ENCODE measurements at regions not wholly inside any gene's neighbourhood (a gene's known extent, or its start where the extent isn't known, plus 50 kb on each side); places are given as distances from the start of the nearest gene placed in this dataset.

DNA sequence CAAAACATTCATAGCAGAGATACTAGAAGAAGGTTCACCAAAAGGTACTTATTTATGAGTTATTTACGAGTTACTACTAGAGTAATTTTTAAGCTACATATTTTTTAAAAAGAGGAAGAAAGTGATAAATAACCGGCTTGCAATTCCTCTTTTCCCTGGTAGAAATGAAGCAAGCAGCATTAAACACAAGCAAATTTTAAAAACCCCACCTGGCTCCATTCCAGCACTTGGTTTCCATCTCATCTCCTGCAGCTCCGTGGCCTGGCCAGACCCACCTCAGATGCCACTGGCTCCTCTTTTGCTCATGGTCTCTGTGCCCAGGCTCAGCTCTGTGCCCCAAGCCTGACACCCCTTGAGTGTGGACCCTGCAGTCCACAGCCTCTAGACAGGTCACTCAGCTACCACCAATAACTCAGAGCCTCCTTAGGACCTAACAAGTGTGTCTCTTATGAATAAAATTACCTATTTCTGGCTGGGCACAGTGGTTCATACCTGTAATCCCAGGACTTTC is 479.5 kb downstream of the TNS3 start:
- TF ChIP-seq, protein P1, sequence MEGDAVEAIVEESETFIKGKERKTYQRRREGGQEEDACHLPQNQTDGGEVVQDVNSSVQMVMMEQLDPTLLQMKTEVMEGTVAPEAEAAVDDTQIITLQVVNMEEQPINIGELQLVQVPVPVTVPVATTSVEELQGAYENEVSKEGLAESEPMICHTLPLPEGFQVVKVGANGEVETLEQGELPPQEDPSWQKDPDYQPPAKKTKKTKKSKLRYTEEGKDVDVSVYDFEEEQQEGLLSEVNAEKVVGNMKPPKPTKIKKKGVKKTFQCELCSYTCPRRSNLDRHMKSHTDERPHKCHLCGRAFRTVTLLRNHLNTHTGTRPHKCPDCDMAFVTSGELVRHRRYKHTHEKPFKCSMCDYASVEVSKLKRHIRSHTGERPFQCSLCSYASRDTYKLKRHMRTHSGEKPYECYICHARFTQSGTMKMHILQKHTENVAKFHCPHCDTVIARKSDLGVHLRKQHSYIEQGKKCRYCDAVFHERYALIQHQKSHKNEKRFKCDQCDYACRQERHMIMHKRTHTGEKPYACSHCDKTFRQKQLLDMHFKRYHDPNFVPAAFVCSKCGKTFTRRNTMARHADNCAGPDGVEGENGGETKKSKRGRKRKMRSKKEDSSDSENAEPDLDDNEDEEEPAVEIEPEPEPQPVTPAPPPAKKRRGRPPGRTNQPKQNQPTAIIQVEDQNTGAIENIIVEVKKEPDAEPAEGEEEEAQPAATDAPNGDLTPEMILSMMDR (IDR thresholded peaks at IDR 0.05; ENCODE audit: control extremely low read depth in 1 of 3, insufficient read depth in 1 of 3, low read depth in 1 of 3, low read length in 3 of 3): no peak
- TF ChIP-seq GABPA (IDR thresholded peaks at IDR 0.05; ENCODE audit: borderline replicate concordance, insufficient read depth, low read length) (no peak), RNF2 (IDR thresholded peaks at IDR 0.05; ENCODE audit: borderline replicate concordance, low read depth, low read length, missing control alignments, poor library complexity, severe bottlenecking) (no peak), EZH2 (IDR thresholded peaks at IDR 0.05; ENCODE audit: low read depth, low read length, severe bottlenecking) (no peak), EP300 (IDR thresholded peaks at IDR 0.05; ENCODE audit: borderline replicate concordance in 1 of 2, low read depth in 2 of 2, low read length in 2 of 2) (no peak), ATF2 (IDR thresholded peaks at IDR 0.05; ENCODE audit: low read length) (no peak), SP2 (IDR thresholded peaks at IDR 0.05; ENCODE audit: low read length) (no peak), CEBPB (IDR thresholded peaks at IDR 0.05; ENCODE audit: low read depth, low read length) (no peak), POLR2A (IDR thresholded peaks at IDR 0.05; ENCODE audit: control extremely low read depth in 1 of 2, low read depth in 2 of 2, low read length in 2 of 2) (no peak)

All from H1 (cell line).